ENCODE measurements at regions not wholly inside any gene's neighbourhood (a gene's known extent, or its start where the extent isn't known, plus 50 kb on each side); places are given as distances from the start of the nearest gene placed in this dataset.

DNA sequence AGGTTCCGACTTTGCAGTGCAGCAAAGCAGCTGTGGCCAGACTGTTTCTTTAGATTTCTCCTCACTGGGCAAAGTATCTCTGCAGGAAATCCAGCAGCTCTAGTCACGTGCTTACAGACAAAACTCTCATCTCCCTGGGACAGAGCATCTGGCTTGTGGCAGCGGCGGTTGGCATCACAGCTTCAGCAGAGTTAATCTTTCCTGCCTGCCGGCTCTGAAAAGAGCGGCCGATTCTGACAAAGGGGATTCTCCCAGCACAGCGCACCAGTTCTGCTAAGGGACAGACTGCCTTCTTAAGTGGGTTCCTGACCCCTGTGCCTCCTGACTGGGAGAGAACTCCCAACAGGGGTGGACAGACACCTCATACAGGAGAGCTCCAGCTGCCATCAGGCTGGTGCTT lies 1357.3 kb upstream of the TENM4 start:
- BruUV-seq (replicated peaks) = no TSS peak

More for the DNA sequence above, 1357.3 kb upstream of the TENM4 start:
- no peak overlapping the region for H3K4ac ChIP-seq (ENCODE audit: low read depth, low read length)
- no peaks in the 10 kb centered on the region for H3K27me3 ChIP-seq (ENCODE audit: control insufficient read depth, insufficient read depth, low read length)
- intact Hi-C loops (cut with micrococcal nuclease) = no loop called here
- ATAC-seq (ENCODE audit: low read depth) = no peak
- no peak overlapping the region for H2BK15ac ChIP-seq (ENCODE audit: low read depth, low read length)
- TF ChIP-seq, protein P1, sequence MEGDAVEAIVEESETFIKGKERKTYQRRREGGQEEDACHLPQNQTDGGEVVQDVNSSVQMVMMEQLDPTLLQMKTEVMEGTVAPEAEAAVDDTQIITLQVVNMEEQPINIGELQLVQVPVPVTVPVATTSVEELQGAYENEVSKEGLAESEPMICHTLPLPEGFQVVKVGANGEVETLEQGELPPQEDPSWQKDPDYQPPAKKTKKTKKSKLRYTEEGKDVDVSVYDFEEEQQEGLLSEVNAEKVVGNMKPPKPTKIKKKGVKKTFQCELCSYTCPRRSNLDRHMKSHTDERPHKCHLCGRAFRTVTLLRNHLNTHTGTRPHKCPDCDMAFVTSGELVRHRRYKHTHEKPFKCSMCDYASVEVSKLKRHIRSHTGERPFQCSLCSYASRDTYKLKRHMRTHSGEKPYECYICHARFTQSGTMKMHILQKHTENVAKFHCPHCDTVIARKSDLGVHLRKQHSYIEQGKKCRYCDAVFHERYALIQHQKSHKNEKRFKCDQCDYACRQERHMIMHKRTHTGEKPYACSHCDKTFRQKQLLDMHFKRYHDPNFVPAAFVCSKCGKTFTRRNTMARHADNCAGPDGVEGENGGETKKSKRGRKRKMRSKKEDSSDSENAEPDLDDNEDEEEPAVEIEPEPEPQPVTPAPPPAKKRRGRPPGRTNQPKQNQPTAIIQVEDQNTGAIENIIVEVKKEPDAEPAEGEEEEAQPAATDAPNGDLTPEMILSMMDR (conservative IDR thresholded peaks at IDR 0.05; ENCODE audit: low read depth, low read length) = no peak
- H3K36me3 ChIP-seq (ENCODE audit: control insufficient read depth, insufficient read depth, low read length) = no peaks in the 10 kb centered on the region
- in situ Hi-C loops (cut with MboI; ENCODE audit: low sequenced_read_pairs) = no loop called here
- H3K27ac ChIP-seq (ENCODE audit: insufficient read depth, low read length) = no peak overlapping the region
- no peak overlapping the region for H3K23ac ChIP-seq (ENCODE audit: low read depth, low read length)
- H3K9me3 ChIP-seq (ENCODE audit: control insufficient read depth, insufficient read depth, low read length) = peaks cover 2% of the 10 kb centered on the region; the same call in 1 of the 2 replicates
- H3K4me2 ChIP-seq (ENCODE audit: low read depth, low read length) = no peak overlapping the region
- no peaks in the 10 kb centered on the region for H3K4me1 ChIP-seq (ENCODE audit: control insufficient read depth, insufficient read depth, low read length)
- dilution Hi-C loops (cut with HindIII; ENCODE audit: low sequenced_read_pairs, unreplicated experiment) = no loop called here
- no peak for DNase-seq
- H3K79me1 ChIP-seq (ENCODE audit: low read depth in 1 of 2, low read length in 2 of 2) = no peaks in the 10 kb centered on the region
- H3K56ac ChIP-seq (ENCODE audit: extremely low read depth, insufficient read depth, low read length) = no peak overlapping the region
- H2BK5ac ChIP-seq (ENCODE audit: low read depth, low read length, poor library complexity, severe bottlenecking) = no peak overlapping the region
- no peaks in the 10 kb centered on the region for H4K20me1 ChIP-seq (ENCODE audit: insufficient read depth, low read length)
- H2BK20ac ChIP-seq (ENCODE audit: low read depth, low read length) = no peak overlapping the region
- CTCF ChIA-PET = no interaction called here
- H3K9me1 ChIP-seq (ENCODE audit: insufficient read depth, low read length) = no peaks in the 10 kb centered on the region
- POLR2A ChIA-PET (ENCODE audit: unreplicated experiment) = no interaction called here
- H3K18ac ChIP-seq (ENCODE audit: low read depth, low read length) = no peak overlapping the region
- 100% methylated on average over 1 of the region's 8 CpGs; no CpG with 5 or more reads in 1 of the 2 experiments for WGBS, 2 experiments (ENCODE audit: extremely low coverage in 2 of 2, insufficient read length in 1 of 2)
- H3K14ac ChIP-seq (replicated peaks; ENCODE audit: low read depth, low read length) = no peak overlapping the region
- H3K9ac ChIP-seq (ENCODE audit: low read depth, low read length) = no peak overlapping the region
- no peak overlapping the region for H2BK120ac ChIP-seq (ENCODE audit: low read depth, low read length)
- no peak overlapping the region for H2AK5ac ChIP-seq (ENCODE audit: low read depth, low read length)
- no peak overlapping the region for H2AK9ac ChIP-seq (replicated peaks; ENCODE audit: low read depth, low read length, poor library complexity)
- H4K91ac ChIP-seq (ENCODE audit: insufficient read depth, low read depth, low read length) = no peak overlapping the region
- no peak overlapping the region for H4K5ac ChIP-seq (ENCODE audit: low read depth, low read length)
- H2AFZ ChIP-seq (replicated peaks; ENCODE audit: low read length, poor library complexity) = no peak overlapping the region
- no peak overlapping the region for H4K8ac ChIP-seq (ENCODE audit: low read depth in 2 of 2, low read length in 2 of 2)
- no peak overlapping the region for H3K4me3 ChIP-seq (ENCODE audit: insufficient read depth, low read depth, low read length)
